ENCODE measurements at regions not wholly inside any gene's neighbourhood (a gene's known extent, or its start where the extent isn't known, plus 50 kb on each side); places are given as distances from the start of the nearest gene placed in this dataset.

DNA sequence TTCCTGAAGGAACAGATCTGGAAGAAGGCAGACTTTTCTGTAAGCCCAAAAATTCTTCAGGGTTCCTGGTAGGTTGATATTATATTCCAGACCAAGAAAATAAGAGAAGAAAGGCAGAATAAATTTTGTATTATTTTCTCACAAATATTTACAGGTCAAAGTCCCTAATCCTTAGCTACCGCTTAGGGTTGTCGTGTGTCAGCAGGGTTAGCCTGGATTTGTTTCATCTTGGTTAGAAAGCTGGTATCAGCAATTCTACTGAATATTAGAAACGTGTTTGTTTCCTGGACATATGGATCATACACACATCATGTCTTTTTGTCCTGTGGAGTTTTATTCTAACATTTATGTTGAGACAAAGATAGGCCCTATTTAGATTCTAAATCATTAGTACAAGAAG lies 232.9 kb upstream of the CXXC4 start:
- Histone ChIP-seq H3K36me3 (ENCODE audit: insufficient read depth) (no peaks in the 10 kb centered on the region), H3K27me3 (ENCODE audit: insufficient read depth, low read depth) (no peaks in the 10 kb centered on the region), H3K27ac (no peak overlapping the region), H2AFZ (ENCODE audit: low read depth) (no peak overlapping the region), H3K4me1 (ENCODE audit: low read depth, poor library complexity, severe bottlenecking) (no peaks in the 10 kb centered on the region), H4K20me1 (ENCODE audit: insufficient read depth) (no peaks in the 10 kb centered on the region), H3K9ac (no peak overlapping the region), H3K4me3 (IDR thresholded peaks at IDR 0.05; ENCODE audit: insufficient read depth, low read depth, low read length) (no peak overlapping the region), H3K4me2 (no peak overlapping the region), H3K79me2 (ENCODE audit: insufficient read depth, low read depth) (no peaks in the 10 kb centered on the region)
- TF ChIP-seq, protein P1, sequence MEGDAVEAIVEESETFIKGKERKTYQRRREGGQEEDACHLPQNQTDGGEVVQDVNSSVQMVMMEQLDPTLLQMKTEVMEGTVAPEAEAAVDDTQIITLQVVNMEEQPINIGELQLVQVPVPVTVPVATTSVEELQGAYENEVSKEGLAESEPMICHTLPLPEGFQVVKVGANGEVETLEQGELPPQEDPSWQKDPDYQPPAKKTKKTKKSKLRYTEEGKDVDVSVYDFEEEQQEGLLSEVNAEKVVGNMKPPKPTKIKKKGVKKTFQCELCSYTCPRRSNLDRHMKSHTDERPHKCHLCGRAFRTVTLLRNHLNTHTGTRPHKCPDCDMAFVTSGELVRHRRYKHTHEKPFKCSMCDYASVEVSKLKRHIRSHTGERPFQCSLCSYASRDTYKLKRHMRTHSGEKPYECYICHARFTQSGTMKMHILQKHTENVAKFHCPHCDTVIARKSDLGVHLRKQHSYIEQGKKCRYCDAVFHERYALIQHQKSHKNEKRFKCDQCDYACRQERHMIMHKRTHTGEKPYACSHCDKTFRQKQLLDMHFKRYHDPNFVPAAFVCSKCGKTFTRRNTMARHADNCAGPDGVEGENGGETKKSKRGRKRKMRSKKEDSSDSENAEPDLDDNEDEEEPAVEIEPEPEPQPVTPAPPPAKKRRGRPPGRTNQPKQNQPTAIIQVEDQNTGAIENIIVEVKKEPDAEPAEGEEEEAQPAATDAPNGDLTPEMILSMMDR (conservative IDR thresholded peaks at IDR 0.05; ENCODE audit: low read depth, low read length), result no peak

DNA sequence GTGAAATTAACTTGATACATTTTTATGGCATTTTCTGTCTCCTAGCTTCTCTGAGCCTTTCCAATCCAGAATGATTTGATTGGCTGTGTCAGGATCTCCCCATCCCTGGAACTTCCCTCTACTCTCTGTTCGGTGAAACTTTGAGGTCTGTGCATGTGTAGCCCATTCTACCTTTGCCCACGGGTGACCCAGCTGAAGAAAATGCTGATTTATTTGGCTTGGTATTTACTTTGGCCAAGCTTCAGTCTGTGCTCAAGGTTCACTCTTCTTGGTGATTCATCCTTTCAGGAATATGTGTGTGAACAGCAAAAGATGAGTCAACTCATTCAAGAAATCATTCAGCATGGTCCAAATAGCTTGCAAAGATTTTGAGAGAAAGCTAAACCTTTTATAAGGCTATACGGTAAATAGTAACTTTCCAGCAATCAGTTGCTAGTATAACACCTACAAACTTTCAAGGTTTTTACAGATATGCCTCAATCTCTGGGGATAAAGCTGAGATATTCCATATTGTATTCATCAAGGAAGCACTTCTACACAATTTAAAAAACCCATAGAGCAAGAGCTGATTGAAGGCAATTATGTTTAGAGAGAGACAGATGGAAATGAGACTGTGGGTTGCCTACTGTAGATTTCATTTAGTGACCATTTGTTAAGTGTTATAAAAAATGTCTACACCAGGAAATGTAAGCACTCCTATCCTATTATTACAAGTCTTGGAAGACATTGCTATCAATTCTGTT lies 233.9 kb upstream of the CXXC4 start:
- Histone ChIP-seq H3K36me3 (ENCODE audit: insufficient read depth) (no peaks in the 10 kb centered on the region), H2AFZ (ENCODE audit: low read depth) (no peak overlapping the region), H3K4me3 (IDR thresholded peaks at IDR 0.05; ENCODE audit: insufficient read depth, low read depth, low read length) (no peak overlapping the region), H3K4me1 (ENCODE audit: low read depth, poor library complexity, severe bottlenecking) (no peaks in the 10 kb centered on the region), H3K27ac (no peak overlapping the region), H3K9ac (no peak overlapping the region), H3K27me3 (ENCODE audit: insufficient read depth, low read depth) (no peaks in the 10 kb centered on the region), H3K79me2 (ENCODE audit: insufficient read depth, low read depth) (no peaks in the 10 kb centered on the region), H4K20me1 (ENCODE audit: insufficient read depth) (no peaks in the 10 kb centered on the region), H3K4me2 (no peak overlapping the region)
- TF ChIP-seq, protein P1 (conservative IDR thresholded peaks at IDR 0.05; ENCODE audit: low read depth, low read length), result no peak

DNA sequence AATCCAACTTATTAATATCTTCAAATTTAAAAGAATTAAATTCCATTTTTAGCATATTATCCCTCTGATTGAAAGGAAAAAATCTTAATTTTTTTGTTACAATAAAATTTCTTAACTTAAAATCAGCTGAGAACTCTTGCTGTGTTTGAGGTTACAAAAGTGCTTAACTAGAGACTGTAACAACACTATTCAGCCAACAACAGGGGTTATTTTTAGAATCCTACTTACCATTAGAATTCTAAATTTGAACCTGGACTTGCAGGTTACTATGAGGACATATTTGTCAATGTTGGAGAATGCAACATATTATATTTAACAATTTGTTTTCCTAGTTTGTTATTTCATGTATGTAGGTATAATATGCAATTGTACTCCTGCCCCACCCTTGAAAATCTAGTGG lies 238.1 kb upstream of the CXXC4 start:
- no peak overlapping the region for H3K27ac ChIP-seq
- no peak overlapping the region for H2AFZ ChIP-seq (ENCODE audit: low read depth)
- H3K4me3 ChIP-seq (IDR thresholded peaks at IDR 0.05; ENCODE audit: insufficient read depth, low read depth, low read length), result no peak overlapping the region
- H4K20me1 ChIP-seq (ENCODE audit: insufficient read depth), result no peaks in the 10 kb centered on the region
- H3K27me3 ChIP-seq (ENCODE audit: insufficient read depth, low read depth), result no peaks in the 10 kb centered on the region
- no peaks in the 10 kb centered on the region for H3K79me2 ChIP-seq (ENCODE audit: insufficient read depth, low read depth)
- TF ChIP-seq, protein P1 (conservative IDR thresholded peaks at IDR 0.05; ENCODE audit: low read depth, low read length), result no peak
- no peaks in the 10 kb centered on the region for H3K4me1 ChIP-seq (ENCODE audit: low read depth, poor library complexity, severe bottlenecking)
- H3K9ac ChIP-seq, result no peak overlapping the region
- H3K4me2 ChIP-seq, result no peak overlapping the region
- H3K36me3 ChIP-seq (ENCODE audit: insufficient read depth), result no peaks in the 10 kb centered on the region

DNA sequence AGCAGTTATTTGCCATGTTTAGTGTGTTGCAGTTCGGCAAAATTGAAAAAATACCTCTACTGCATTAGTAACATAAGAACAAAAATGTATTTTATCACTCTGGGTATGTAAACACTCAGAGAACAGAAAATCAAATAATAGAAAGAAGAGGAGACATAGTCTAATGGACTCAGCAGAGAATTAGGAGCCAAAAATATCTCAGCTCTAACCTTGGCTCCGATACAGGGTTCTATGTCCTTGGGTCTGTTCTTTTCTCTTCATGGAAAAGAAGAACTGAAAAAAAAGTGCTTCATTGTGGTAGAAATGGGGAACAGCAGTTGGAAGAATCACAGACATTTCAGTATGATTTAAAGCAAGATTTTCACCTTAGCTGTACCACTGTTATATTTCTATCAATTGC lies 240.5 kb upstream of the CXXC4 start:
- Histone ChIP-seq H2AFZ (ENCODE audit: low read depth) (no peak overlapping the region), H3K36me3 (ENCODE audit: insufficient read depth) (no peaks in the 10 kb centered on the region), H3K9ac (no peak overlapping the region), H4K20me1 (ENCODE audit: insufficient read depth) (no peaks in the 10 kb centered on the region), H3K4me1 (ENCODE audit: low read depth, poor library complexity, severe bottlenecking) (no peaks in the 10 kb centered on the region), H3K4me2 (no peak overlapping the region), H3K79me2 (ENCODE audit: insufficient read depth, low read depth) (no peaks in the 10 kb centered on the region), H3K4me3 (IDR thresholded peaks at IDR 0.05; ENCODE audit: insufficient read depth, low read depth, low read length) (no peak overlapping the region), H3K27ac (no peak overlapping the region), H3K27me3 (ENCODE audit: insufficient read depth, low read depth) (no peaks in the 10 kb centered on the region)
- TF ChIP-seq, protein P1 (conservative IDR thresholded peaks at IDR 0.05; ENCODE audit: low read depth, low read length), result no peak

Data from KMS-11 (cell line).